ENCODE measurements at regions not wholly inside any gene's neighbourhood (a gene's known extent, or its start where the extent isn't known, plus 50 kb on each side); places are given as distances from the start of the nearest gene placed in this dataset.

DNA sequence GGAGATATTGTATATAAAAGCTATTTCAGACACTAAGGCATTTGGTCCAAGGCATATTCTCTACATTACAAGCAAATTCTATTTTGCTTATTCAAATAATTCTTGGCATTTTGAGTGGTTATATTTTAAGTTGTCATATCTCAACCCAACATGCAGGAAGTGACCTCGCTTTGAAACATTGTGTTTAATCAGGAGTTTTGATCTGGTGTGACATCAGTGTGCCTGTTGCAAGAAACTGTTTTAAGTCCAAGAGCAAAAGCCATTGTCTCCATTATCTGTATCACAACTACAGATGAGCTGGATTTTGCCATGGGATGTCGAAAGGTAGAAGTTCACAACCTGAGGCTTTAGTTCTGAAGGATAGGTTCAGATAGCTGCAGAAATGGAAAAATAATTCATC lies 509.9 kb upstream of the ID4 start:
- DNase-seq (ENCODE audit: low read depth): no peak

GRCh38 chr6:19327661-19328060 lies 509.5 kb upstream of the ID4 start:
- no peak for DNase-seq (ENCODE audit: low read depth)

GRCh38 chr6:19329078-19329477 lies 508.1 kb upstream of the ID4 start:
- no peak for DNase-seq (ENCODE audit: low read depth)

DNA sequence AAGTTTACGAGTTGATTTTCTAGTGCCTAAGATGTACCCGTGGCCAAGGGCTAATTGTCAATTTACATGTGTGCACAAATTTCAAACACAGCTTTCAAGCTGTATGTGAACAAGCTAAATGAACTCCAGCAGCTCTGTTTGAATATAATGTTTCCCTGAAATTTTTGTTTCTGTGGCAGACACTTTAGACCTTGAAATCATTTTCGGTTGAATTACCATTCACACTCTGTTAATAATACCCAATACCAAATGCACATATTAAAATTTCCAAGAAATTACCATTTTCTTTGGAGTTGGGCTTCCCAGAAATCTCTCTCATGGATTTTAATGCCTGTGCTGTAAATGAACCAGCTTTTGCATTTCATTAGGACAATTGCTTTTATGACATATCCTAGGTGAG lies 506.1 kb upstream of the ID4 start:
- no peak for DNase-seq (ENCODE audit: low read depth)

- DNase-seq (ENCODE audit: low read depth): no peak
Observed at GRCh38 chr6:19332806-19333460, 504.2 kb upstream of the ID4 start.

GRCh38 chr6:19333936-19334335 lies 503.2 kb upstream of the ID4 start:
- no peak for DNase-seq (ENCODE audit: low read depth)

DNA sequence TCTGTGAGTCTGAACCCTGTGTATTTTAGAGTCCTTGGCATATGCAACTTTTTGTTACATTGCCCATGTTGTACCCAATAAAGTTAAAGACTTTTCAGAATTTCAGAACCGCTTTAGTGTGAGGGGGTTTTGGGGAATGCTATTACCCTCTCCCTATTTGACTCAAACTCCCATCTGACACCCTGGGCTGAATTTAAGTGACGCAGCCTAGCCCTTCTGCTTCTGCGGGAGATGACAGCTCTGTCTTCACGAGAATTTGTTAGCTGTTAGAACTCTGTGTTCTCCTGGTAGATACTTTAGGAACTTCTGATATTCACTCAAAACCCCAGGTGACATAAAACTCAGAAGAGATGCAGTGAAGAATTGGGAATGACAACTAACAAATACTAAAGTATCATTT lies 500.6 kb upstream of the ID4 start:
- no peak for DNase-seq (ENCODE audit: low read depth)

DNA sequence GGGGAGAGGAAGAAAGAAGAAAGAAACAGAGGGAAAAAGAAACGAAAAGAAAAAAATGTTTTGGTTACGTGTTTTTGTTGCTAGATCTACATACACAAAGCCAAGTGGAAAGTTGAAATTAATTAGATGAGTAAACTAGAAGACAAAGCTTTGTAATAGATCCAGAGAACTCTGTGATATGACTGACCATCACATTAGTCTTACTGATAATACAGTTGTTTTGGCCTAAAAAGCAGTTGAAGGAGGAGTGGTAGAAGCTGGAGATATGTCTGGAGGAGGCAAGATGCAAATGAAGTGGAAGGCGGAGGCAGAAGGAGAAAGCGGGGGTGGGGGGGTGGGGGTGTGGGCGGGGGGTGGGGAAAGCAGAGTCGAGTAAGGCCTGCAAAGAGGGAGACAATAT lies 500.1 kb upstream of the ID4 start:
- no peak for DNase-seq (ENCODE audit: low read depth)

- no peak for DNase-seq (ENCODE audit: low read depth)
Observed at GRCh38 chr6:19342616-19343015, 494.6 kb upstream of the ID4 start.

- no peak for DNase-seq (ENCODE audit: low read depth)
Observed at GRCh38 chr6:19349429-19349828, 487.7 kb upstream of the ID4 start.

GRCh38 chr6:19354181-19354580 lies 483.0 kb upstream of the ID4 start:
- no peak for DNase-seq (ENCODE audit: low read depth)

DNA sequence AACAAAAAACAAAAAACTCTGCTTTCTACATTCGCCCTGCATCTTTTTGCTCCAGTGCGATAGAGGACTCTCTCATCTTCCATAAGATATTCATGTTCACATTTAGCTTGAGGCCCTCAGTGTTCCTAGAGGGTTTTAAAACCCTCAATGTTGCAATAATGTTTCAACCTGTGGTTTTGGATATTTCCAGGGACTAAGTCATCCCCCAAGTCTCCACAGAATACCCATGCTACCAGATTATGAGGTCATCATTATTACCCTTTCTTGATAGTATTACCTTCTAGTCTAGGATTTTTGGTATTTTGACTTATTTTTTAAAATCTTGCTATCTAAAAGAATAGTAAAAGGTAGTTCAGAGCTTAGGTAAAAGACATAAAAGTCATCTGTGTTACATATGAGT lies 480.5 kb upstream of the ID4 start:
- no peak for DNase-seq (ENCODE audit: low read depth)

GRCh38 chr6:19362396-19362795 lies 474.8 kb upstream of the ID4 start:
- no peak for DNase-seq (ENCODE audit: low read depth)

- DNase-seq (ENCODE audit: low read depth): no peak
Observed at GRCh38 chr6:19368511-19368910, 468.7 kb upstream of the ID4 start.

GRCh38 chr6:19369785-19370184 lies 467.4 kb upstream of the ID4 start:
- no peak for DNase-seq (ENCODE audit: low read depth)

DNA sequence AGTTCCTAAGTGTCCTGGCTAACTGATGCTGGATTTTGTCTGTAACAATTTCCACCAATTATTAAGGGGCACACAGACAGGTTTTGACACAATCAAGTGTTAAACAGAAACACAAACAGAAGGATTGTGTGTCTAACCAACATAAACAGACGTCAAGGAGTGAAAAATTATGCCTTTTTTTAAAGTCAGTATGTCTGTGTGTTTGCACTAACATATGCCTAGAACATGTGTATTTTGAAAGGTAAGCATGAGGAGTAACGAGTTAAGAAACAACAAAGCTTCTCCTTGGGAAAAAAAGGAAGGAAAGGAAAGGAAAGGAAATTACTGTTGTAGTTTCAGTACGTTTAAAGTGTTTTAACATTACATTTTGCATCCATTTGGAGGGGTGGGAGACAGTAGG lies 466.3 kb upstream of the ID4 start:
- no peak for DNase-seq (ENCODE audit: low read depth)

- DNase-seq (ENCODE audit: low read depth): no peak
Observed at GRCh38 chr6:19375613-19376012, 461.6 kb upstream of the ID4 start.

DNA sequence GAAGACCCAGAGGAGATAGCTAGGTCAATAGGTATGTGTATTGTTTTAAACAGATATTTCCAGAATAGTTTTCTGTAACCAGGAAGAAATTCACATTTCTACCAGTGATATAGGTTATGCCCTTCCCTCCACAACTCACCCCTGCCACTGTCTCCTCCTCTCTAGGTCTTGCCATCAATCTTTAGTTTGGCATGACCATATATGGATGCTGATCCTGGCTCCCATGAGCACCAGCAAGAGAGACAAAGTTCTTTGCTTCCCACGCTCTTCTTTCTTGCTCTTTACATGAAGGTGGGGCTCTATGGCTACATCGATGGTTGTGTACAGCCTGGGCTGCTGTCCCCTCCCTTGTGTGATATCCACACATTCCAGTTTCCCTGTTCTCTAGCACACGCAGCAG lies 459.4 kb upstream of the ID4 start:
- DNase-seq (ENCODE audit: low read depth): no peak

DNA sequence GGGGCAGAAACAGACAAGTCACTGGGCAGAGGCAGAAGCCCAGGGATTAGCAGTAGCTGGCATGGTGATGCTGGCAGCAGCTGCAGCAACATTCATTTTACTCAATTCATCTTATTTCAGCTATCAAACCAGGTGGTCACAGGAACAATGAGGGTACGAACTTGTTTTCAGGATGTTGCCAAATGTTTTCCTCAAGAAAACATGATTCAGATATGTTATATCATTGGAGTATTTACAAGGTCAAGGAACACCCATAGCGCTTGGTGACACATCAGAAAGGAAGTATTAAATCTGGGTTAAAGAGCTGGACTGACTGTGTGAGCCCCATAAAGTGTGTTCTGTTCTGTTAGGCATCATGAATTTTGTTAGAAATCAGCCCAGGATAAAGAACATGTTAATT lies 456.9 kb upstream of the ID4 start:
- no peak for DNase-seq (ENCODE audit: low read depth)

- DNase-seq (ENCODE audit: low read depth): no peak
Observed at GRCh38 chr6:19382676-19383075, 454.5 kb upstream of the ID4 start.

- DNase-seq (ENCODE audit: low read depth): no peak
Observed at GRCh38 chr6:19391926-19392325, 445.2 kb upstream of the ID4 start.

DNA sequence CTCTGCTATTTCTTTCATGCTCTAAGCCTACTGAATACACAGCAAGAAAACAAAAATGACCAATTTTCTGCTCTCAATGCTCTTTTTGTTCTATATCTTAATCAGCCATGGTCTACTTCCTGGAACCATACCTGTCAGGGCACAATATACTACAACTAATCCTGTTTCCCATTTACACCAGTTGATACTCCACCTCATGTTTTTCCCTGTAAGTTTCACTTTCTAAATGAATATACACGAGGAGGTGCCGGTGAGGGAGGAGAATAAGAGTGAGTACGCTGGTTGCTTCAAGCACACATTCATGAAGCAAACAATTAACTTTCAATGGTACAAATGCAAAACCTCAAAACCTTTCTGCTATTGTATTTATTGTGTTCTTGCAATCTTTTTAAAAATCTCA lies 443.1 kb upstream of the ID4 start:
- no peak for DNase-seq (ENCODE audit: low read depth)

DNA sequence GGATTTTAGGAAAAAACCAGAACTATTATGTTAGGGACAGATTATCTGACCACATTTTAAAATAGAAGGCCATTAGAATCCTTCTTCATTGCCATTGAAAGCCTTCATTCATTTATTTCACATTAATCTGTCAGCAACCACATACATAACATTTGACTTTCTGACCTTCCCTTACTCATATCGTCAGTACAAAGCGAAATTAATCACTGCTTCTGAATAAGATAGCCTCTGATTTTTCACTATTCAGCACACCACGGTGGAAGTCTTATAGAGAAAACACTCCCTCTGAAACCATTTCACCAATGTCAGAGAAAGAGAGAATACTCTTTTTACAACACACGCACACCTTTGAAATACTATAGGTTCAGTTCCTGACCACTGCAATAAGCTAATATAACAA lies 442.5 kb upstream of the ID4 start:
- no peak for DNase-seq (ENCODE audit: low read depth)

- no peak for DNase-seq (ENCODE audit: low read depth)
Observed at GRCh38 chr6:19395316-19395715, 441.9 kb upstream of the ID4 start.

- DNase-seq (ENCODE audit: low read depth): no peak
Observed at GRCh38 chr6:19399406-19399805, 437.8 kb upstream of the ID4 start.
